Sigmoid colon (tissue), 6 donors: ENCODE measurements at regions not wholly inside any gene's neighbourhood (a gene's known extent, or its start where the extent isn't known, plus 50 kb on each side); places are given as distances from the start of the nearest gene placed in this dataset.

Source experiments
- DNase-seq: peaks from one replicate; pipeline ENCODE4 v3.0.0-alpha.2; 2019
- H3K27ac ChIP-seq, 4 donors: fragments of 200-600 bp; sonication (generic); one replicate each; pipeline ENCODE4 v1.5.1; 2016 to 2019; ENCODE audit warnings: mild to moderate bottlenecking in 1 of 4
- H3K27me3 ChIP-seq, 3 donors: fragments of 200-600 bp; sonication (generic); one replicate each; pipeline ENCODE4 v1.5.1; 2019; ENCODE audit warnings: mild to moderate bottlenecking in 1 of 3
- H3K36me3 ChIP-seq, 4 donors: fragments of 200-600 bp; sonication (generic); one replicate each; pipeline ENCODE4 v1.5.1; 2016 to 2019
- H3K4me1 ChIP-seq, 4 donors: fragments of 200-600 bp; sonication (generic); one replicate each; pipeline ENCODE4 v1.5.1; 2017 to 2019
- H3K4me3 ChIP-seq, 4 donors: fragments of 200-600 bp; sonication (generic); one replicate each; pipeline ENCODE4 v1.5.1; 2017 to 2019; ENCODE audit warnings: mild to moderate bottlenecking in 2 of 4, moderate library complexity in 1 of 4
- H3K9me3 ChIP-seq, 4 donors: fragments of 200-600 bp in 3 of 4; sonication (generic) in 3 of 4; one replicate each; pipeline versions ENCODE4 v1.5.1 to v1.6.1; 2013 to 2019
- EP300 ChIP-seq, 4 donors: sonication (generic); formaldehyde crosslinking; IDR thresholded peaks; one replicate each; pipeline ENCODE4 v1.6.1; 2017; ENCODE audit warnings: antibody characterized with exemption in 4 of 4
- POLR2A ChIP-seq, 2 donors: fragments of 450-650 bp; IDR thresholded peaks; one replicate each; pipeline ENCODE4 v1.6.1; 2016; ENCODE audit warnings: antibody characterized with exemption in 2 of 2, mild to moderate bottlenecking in 2 of 2, moderate library complexity in 2 of 2
- POLR2AphosphoS5 ChIP-seq, 4 donors: sonication (generic); formaldehyde crosslinking; IDR thresholded peaks; one replicate each; pipeline ENCODE4 v1.6.1; 2017; ENCODE audit warnings: antibody characterized with exemption in 4 of 4
- WGBS, 2 donors: extraction: QIAGEN DNeasy Blood & Tissue Kit; methylation state at CpG; one replicate each; pipeline ENCODE4 v1.1.7; 2013; 5-methylcytosine and 5-hydroxymethylcytosine counted together
- intact Hi-C: fragments of 100-400 bp; cut with DNase I; formaldehyde crosslinking; loops from one replicate; pipeline ENCODE4 v1.15.1; 2023
- TF ChIP-seq, protein P1 (sequence below), 4 experiments: fragments of 450-650 bp in 3 of 4; fragments of 200-600 bp in 1 of 4; IDR thresholded peaks; one replicate each; pipeline ENCODE4 v1.5.1; 2016 to 2019; ENCODE audit warnings: antibody characterized with exemption in 4 of 4, mild to moderate bottlenecking in 3 of 4, moderate library complexity in 2 of 4
- donor health status: healthy with polysubstance abuse.
- donor health status: healthy.

DNA sequence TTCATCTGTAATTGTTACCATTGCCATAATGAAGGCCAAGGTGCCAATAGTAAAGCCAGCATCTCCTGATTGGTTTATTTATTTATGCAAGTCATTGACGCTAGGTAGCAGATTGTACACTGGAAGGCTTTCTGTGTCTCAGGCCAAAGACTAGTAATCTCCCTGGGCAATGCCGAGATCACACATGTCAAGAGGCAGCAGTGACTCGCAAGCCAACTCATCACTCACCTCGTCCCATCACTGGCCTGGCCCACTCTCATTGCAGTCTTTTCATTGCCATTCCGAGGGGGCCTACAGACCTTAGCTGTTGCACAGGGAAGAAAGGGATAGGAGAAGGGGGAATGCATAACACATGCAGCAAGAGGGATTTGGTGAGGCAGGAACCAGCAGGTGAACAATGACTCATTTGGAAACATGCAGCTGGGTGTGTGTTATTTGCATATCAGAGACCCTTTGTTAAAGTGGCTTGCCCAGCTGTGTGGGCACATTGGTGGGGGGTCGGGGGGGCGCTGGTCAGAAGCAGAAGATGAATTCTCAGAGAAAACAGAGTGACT lies 448.7 kb upstream of the HNRNPA3 start:
- peaks cover 0 to 13% (median 0%) of the 10 kb centered on the region in 4 donors for H3K4me1 ChIP-seq
- WGBS, 2 donors: 78 to 86% methylated on average over 7 of the region's 7 CpGs
- no peak for DNase-seq
- H3K27ac ChIP-seq: no peak overlapping the region
- no peak overlapping the region for H3K4me3 ChIP-seq
- no peaks in the 10 kb centered on the region for H3K9me3 ChIP-seq
- intact Hi-C loops: no loop called here
- no peaks in the 10 kb centered on the region for H3K27me3 ChIP-seq
- H3K36me3 ChIP-seq: no peaks in the 10 kb centered on the region
- TF ChIP-seq POLR2AphosphoS5 (IDR thresholded peaks at IDR 0.05): no peak
- no peak for TF ChIP-seq POLR2A (IDR thresholded peaks at IDR 0.05)
- no peak for TF ChIP-seq EP300 (IDR thresholded peaks at IDR 0.05)
- TF ChIP-seq, protein P1, sequence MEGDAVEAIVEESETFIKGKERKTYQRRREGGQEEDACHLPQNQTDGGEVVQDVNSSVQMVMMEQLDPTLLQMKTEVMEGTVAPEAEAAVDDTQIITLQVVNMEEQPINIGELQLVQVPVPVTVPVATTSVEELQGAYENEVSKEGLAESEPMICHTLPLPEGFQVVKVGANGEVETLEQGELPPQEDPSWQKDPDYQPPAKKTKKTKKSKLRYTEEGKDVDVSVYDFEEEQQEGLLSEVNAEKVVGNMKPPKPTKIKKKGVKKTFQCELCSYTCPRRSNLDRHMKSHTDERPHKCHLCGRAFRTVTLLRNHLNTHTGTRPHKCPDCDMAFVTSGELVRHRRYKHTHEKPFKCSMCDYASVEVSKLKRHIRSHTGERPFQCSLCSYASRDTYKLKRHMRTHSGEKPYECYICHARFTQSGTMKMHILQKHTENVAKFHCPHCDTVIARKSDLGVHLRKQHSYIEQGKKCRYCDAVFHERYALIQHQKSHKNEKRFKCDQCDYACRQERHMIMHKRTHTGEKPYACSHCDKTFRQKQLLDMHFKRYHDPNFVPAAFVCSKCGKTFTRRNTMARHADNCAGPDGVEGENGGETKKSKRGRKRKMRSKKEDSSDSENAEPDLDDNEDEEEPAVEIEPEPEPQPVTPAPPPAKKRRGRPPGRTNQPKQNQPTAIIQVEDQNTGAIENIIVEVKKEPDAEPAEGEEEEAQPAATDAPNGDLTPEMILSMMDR (IDR thresholded peaks at IDR 0.05): no peak

DNA sequence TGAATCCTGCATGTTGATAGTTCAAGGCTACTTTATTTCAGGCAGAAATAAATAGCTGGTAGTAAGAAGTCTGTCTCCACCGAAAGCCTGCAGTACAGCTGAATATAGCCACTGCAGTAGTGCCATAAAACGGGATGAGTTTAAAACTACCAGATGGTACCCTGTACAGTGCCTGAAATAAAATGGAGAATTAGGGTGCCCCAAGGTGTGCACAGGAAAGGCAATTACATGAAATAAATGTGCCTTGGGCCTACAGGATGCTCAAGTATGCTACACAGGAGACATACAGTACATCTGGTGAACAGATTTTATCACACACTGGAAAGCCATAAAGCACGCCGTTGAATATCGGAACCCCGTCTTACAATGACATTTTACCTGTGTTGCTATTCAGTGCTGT lies 447.7 kb upstream of the HNRNPA3 start:
- intact Hi-C loops: no loop called here
- H3K9me3 ChIP-seq: no peaks in the 10 kb centered on the region
- 64 to 90% methylated on average over 6 of the region's 6 CpGs for WGBS, 2 donors
- no peaks in the 10 kb centered on the region for H3K36me3 ChIP-seq
- H3K4me1 ChIP-seq: peaks cover 0 to 13% (median 0%) of the 10 kb centered on the region in 4 donors
- no peak for DNase-seq
- TF ChIP-seq, protein P1 (IDR thresholded peaks at IDR 0.05): no peak
- TF ChIP-seq POLR2A (IDR thresholded peaks at IDR 0.05) (no peak), POLR2AphosphoS5 (IDR thresholded peaks at IDR 0.05) (no peak), EP300 (IDR thresholded peaks at IDR 0.05) (no peak)
- H3K27me3 ChIP-seq: no peaks in the 10 kb centered on the region
- no peak overlapping the region for H3K4me3 ChIP-seq
- no peak overlapping the region for H3K27ac ChIP-seq

DNA sequence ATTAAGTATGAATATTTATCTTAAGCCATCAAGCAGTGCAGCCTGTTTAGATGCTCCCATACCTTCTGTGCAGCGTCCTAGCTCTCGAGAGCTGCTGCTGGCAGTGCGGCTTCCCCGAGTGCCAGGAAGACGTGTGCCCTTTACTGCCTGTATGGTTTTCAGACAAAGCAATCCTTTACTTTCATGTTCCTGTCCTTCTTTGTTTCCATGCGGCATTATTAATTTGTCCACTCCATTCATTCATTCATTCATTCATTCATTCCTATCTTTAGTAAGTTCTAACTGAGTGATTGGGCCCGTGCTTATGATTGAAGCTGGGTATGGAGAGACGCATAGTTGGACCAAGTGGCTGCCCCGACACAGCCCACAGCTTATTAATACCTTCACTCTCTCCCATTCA lies 446.6 kb upstream of the HNRNPA3 start:
- H3K36me3 ChIP-seq: no peaks in the 10 kb centered on the region
- intact Hi-C loops: no loop called here
- 94 to 95% methylated on average over 9 of the region's 9 CpGs for WGBS, 2 donors

DNA sequence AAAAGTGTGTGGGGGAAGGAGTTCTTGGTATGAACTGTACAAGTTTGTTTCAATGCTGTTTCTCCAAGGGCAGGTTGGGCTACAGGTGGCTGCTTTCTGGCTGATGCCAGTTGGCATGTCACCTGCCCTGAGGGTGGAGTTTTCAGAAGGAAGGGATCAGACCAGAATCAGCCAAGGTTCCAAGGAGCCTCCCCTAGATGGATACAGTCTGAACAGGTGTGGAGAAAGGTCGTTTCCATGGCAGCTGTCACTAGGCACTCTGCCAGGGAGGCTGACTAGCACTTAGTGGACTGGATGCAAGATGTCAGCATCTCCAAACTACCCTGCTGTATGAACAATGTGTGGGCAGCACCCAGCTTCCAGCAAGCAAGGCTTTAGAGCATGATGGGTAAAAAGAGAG lies 444.4 kb upstream of the HNRNPA3 start:
- H3K4me1 ChIP-seq: peaks cover 0 to 2% (median 0%) of the 10 kb centered on the region in 4 donors
- DNase-seq: no peak
- H3K27me3 ChIP-seq: no peaks in the 10 kb centered on the region
- WGBS, 2 donors: 8 to 46% methylated on average over 1 of the region's 1 CpG
- H3K36me3 ChIP-seq: no peaks in the 10 kb centered on the region
- TF ChIP-seq, protein P1 (IDR thresholded peaks at IDR 0.05): no peak
- TF ChIP-seq POLR2A (IDR thresholded peaks at IDR 0.05): no peak
- intact Hi-C loops: no loop called here
- no peak overlapping the region for H3K27ac ChIP-seq
- no peaks in the 10 kb centered on the region for H3K9me3 ChIP-seq
- H3K4me3 ChIP-seq: no peak overlapping the region

More for the DNA sequence above, 446.6 kb upstream of the HNRNPA3 start:
- Histone ChIP-seq H3K4me3 (no peak overlapping the region), H3K9me3 (no peaks in the 10 kb centered on the region), H3K27me3 (no peaks in the 10 kb centered on the region), H3K4me1 (peaks cover 0 to 13% (median 0%) of the 10 kb centered on the region in 4 donors), H3K27ac (no peak overlapping the region)
- no peak for DNase-seq
- TF ChIP-seq POLR2A (IDR thresholded peaks at IDR 0.05): no peak
- TF ChIP-seq, protein P1 (IDR thresholded peaks at IDR 0.05): no peak
- TF ChIP-seq POLR2AphosphoS5 (IDR thresholded peaks at IDR 0.05): no peak
- no peak for TF ChIP-seq EP300 (IDR thresholded peaks at IDR 0.05)

DNA sequence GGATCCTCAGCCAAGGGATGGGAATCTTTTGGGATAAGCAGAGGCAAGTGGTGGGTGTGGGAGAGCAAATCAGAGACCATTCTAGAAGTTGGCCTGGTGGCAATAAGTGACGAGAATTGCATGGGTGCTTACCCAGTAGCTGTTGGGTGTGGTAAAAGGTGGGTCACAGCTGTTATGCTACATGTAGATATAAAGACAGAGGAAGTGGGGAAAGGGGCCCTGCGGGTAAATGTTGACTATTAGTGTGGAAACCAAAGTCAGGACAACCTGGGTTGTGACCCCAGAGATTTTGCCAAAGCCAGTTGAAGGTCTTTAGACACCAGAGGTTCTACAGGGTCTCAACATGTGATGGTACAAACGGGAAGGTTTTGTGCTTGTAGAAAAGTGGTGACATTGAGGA lies 443.6 kb upstream of the HNRNPA3 start:
- DNase-seq: no peak
- H3K4me1 ChIP-seq: no peaks in the 10 kb centered on the region
- no peaks in the 10 kb centered on the region for H3K27me3 ChIP-seq
- TF ChIP-seq, protein P1 (IDR thresholded peaks at IDR 0.05): no peak
- TF ChIP-seq POLR2AphosphoS5 (IDR thresholded peaks at IDR 0.05): no peak
- TF ChIP-seq POLR2A (IDR thresholded peaks at IDR 0.05): no peak
- no peak for TF ChIP-seq EP300 (IDR thresholded peaks at IDR 0.05)
- H3K27ac ChIP-seq: no peak overlapping the region
- H3K4me3 ChIP-seq: no peak overlapping the region
- no peaks in the 10 kb centered on the region for H3K9me3 ChIP-seq
- whole genome bisulfite sequencing, 2 donors: 47 to 75% methylated on average over 3 of the region's 3 CpGs
- H3K36me3 ChIP-seq: no peaks in the 10 kb centered on the region
- intact Hi-C loops: no loop called here
